SK-N-SH (cell line): ENCODE measurements at regions not wholly inside any gene's neighbourhood (a gene's known extent, or its start where the extent isn't known, plus 50 kb on each side); places are given as distances from the start of the nearest gene placed in this dataset.

ENCODE experiments used
- CTCF ChIA-PET: fragments of 300-600, 350-600 bp; formaldehyde crosslinking; extraction: SDS; loops from one replicate; lab custom pipeline; 2021; lab: Yijun Ruan, JAX
- POLR2A ChIA-PET: fragments of 350-600 bp; sonication (Branson Sonifier 250); formaldehyde crosslinking; extraction: SDS; loops from one replicate; lab custom pipeline; 2020; ENCODE audit warnings: antibody characterized with exemption, inconsistent platforms; lab: Yijun Ruan, JAX
- DNase-seq: peaks from one replicate; pipeline ENCODE4 v3.0.0; 2012
- H2AFZ ChIP-seq: fragments of 200-600 bp; sonication (generic); 2 replicates; pipeline ENCODE4 v1.8.1; 2016; ENCODE audit warnings: antibody characterized with exemption, mild to moderate bottlenecking, low read depth
- H3F3A ChIP-seq: fragments of 200-600 bp; sonication (generic); replicated peaks from 2 replicates; pipeline ENCODE3; 2016; ENCODE audit warnings: antibody characterized with exemption, mild to moderate bottlenecking; ENCODE audit not compliant: insufficient read depth
- H3K27ac ChIP-seq, 2 experiments: fragments of 200-500 bp in 1 of 2; fragments of 200-600 bp in 1 of 2; sonication (Bioruptor generic) in 1 of 2; sonication (generic), shearing (Covaris generic) in 1 of 2; 2 replicates each; pipeline versions ENCODE4 v1.5.1 to v1.6.1; 2014 to 2016; ENCODE audit warnings: low read depth in 2 of 2, inconsistent platforms in 1 of 2, low read length in 1 of 2, mild to moderate bottlenecking in 1 of 2, mixed read lengths in 1 of 2
- H3K27me3 ChIP-seq: fragments of 200-600 bp; sonication (generic), shearing (Covaris generic); 2 replicates; pipeline ENCODE4 v1.6.1; 2016; ENCODE audit warnings: mixed run types; ENCODE audit not compliant: insufficient read depth
- H3K36me3 ChIP-seq, 2 experiments: fragments of 200-500 bp in 1 of 2; fragments of 200-600 bp in 1 of 2; sonication (Bioruptor generic) in 1 of 2; sonication (generic) in 1 of 2; replicated peaks in 1 of 2; 2 replicates each; pipeline versions ENCODE3 to v1.5.1; 2014 to 2016; ENCODE audit warnings: low read length in 1 of 2, mild to moderate bottlenecking in 1 of 2; ENCODE audit not compliant: insufficient read depth in 2 of 2, control insufficient read depth in 1 of 2
- H3K4me1 ChIP-seq, 2 experiments: fragments of 200-500 bp in 1 of 2; fragments of 200-600 bp in 1 of 2; sonication (Bioruptor generic) in 1 of 2; sonication (generic), shearing (Covaris generic) in 1 of 2; 2 replicates each; pipeline versions ENCODE4 v1.5.1 to v1.6.1; 2014 to 2016; ENCODE audit warnings: low read depth in 1 of 2, low read length in 1 of 2, mixed run types in 1 of 2; ENCODE audit not compliant: insufficient read depth in 2 of 2, control insufficient read depth in 1 of 2
- H3K4me2 ChIP-seq: fragments of 200-600 bp; sonication (generic), shearing (Covaris generic); 2 replicates; pipeline ENCODE4 v1.6.1; 2017; ENCODE audit warnings: mixed run types
- H3K4me3 ChIP-seq, 2 experiments: fragments of 200-500 bp in 1 of 2; fragments of 200-600 bp in 1 of 2; sonication (Bioruptor generic) in 1 of 2; sonication (generic), shearing (Covaris generic) in 1 of 2; 2 replicates each; pipeline versions ENCODE4 v1.5.1 to v1.8.1; 2014 to 2016; ENCODE audit warnings: low read depth in 2 of 2, inconsistent platforms in 1 of 2, low read length in 1 of 2, mild to moderate bottlenecking in 1 of 2, mixed read lengths in 1 of 2, moderate library complexity in 1 of 2
- H3K79me2 ChIP-seq: fragments of 200-600 bp; sonication (generic); 2 replicates; pipeline ENCODE4 v1.8.1; 2017; ENCODE audit warnings: mild to moderate bottlenecking; ENCODE audit not compliant: insufficient read depth
- H3K9ac ChIP-seq: fragments of 200-600 bp; sonication (generic); 2 replicates; pipeline ENCODE4 v1.6.1; 2017; ENCODE audit warnings: mixed run types
- H3K9me2 ChIP-seq: fragments of 200-600 bp; sonication (generic); 2 replicates; pipeline ENCODE4 v1.6.1; 2017; ENCODE audit warnings: mixed run types
- H3K9me3 ChIP-seq: fragments of 200-600 bp; sonication (generic); 2 replicates; pipeline ENCODE4 v1.6.1; 2017; ENCODE audit warnings: mixed run types, mild to moderate bottlenecking, moderate library complexity
- H4K20me1 ChIP-seq: fragments of 200-600 bp; sonication (generic); 2 replicates; pipeline ENCODE4 v1.6.1; 2017; ENCODE audit warnings: mild to moderate bottlenecking, mixed run types; ENCODE audit not compliant: insufficient read depth
- EP300 ChIP-seq, 2 experiments: IDR thresholded peaks; 2 replicates each; pipeline versions ENCODE4 v1.4.0 to v1.6.1; 2012; ENCODE audit warnings: borderline replicate concordance in 1 of 2, low read depth in 1 of 2, low read length in 1 of 2
- GATA2 ChIP-seq: sonication (generic); formaldehyde crosslinking; IDR thresholded peaks from 2 replicates; pipeline ENCODE4 v1.5.0; 2020; ENCODE audit warnings: mild to moderate bottlenecking, missing genetic modification reagents
- MXI1 ChIP-seq: IDR thresholded peaks from 2 replicates; pipeline ENCODE4 v1.6.1; 2012; ENCODE audit warnings: mild to moderate bottlenecking, low read depth, low read length, improper control_type of control experiment
- WGBS: methylation state at CpG from one replicate; pipeline ENCODE4 v1.1.6; 2017; ENCODE audit warnings: low lambda C conversion rate; 5-methylcytosine and 5-hydroxymethylcytosine counted together

DNA sequence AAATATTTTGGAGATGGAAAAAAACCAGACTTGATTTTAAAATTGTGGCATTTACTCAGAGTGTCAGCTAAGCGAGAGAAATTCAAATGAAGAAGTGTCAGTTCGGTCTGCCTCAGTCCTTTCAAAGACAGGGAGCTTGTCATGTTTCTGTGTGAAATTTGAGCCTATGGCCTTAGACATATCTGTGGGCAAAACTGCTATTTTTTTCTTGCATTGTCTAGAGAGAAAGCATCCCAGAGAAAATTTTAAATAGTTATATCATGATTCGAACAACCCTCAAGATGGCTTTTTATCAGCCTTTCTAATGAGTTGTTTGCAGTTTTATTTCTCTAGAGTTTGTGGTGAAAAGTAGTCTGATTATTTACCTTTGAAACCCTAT, 50.2 kb upstream of the KCNE4 start:
- H3K4me3 ChIP-seq: no peak overlapping the region
- H2AFZ ChIP-seq: peak overlapping the region; percentile 66; the same call in 1 of the 2 replicates
- H3K27ac ChIP-seq: peak overlapping the region in 1 of 2 experiments; percentile 17; a peak in 2 of 4 replicates
- no peak for TF ChIP-seq MXI1
- TF ChIP-seq EP300 (IDR thresholded peaks at IDR 0.05; ENCODE audit: borderline replicate concordance in 1 of 2, low read depth in 1 of 2, low read length in 1 of 2): no peak
- TF ChIP-seq GATA2 (CRISPR knock-in tag): no peak
- TF ChIP-seq, all 33 proteins: peak for 0
- POLR2A ChIA-PET: no interaction called here
- Histone ChIP-seq H3K79me2 (no peaks in the 10 kb centered on the region), H3K9me2 (no peaks in the 10 kb centered on the region), H3K4me2 (no peak overlapping the region), H3K27me3 (no peaks in the 10 kb centered on the region), H4K20me1 (no peaks in the 10 kb centered on the region), H3K36me3 (peaks cover 0 to 5% of the 10 kb centered on the region in 2 experiments), H3K9me3 (peaks cover 9% of the 10 kb centered on the region; the same call in 1 of the 2 replicates), H3K9ac (no peak overlapping the region), H3K4me1 (no peaks in the 10 kb centered on the region), H3F3A (peaks cover 4% of the 10 kb centered on the region)
- DNase-seq: no peak
- CTCF ChIA-PET: interaction anchor here (1.2 kb wide), 1 partner anchor 30 kb away, joined by 4 read pairs; no protein-coding TSS in a partner anchor
- WGBS: 92% methylated on average over 3 of the region's 3 CpGs
